GM19025 (cell line): ENCODE measurements at regions not wholly inside any gene's neighbourhood (a gene's known extent, or its start where the extent isn't known, plus 50 kb on each side); places are given as distances from the start of the nearest gene placed in this dataset.

Experiments
- ATAC-seq: cut with Tn5 transposase; IDR thresholded peaks from one replicate; pipeline ENCODE4 v1.9.1; 2021; ENCODE audit warnings: mild to moderate bottlenecking, low read depth, moderate library complexity; ENCODE audit not compliant: unreplicated experiment

GRCh38 chr16:65634291-65634690 is 512.4 kb upstream of the CDH11 start:
- no peak for ATAC-seq

DNA sequence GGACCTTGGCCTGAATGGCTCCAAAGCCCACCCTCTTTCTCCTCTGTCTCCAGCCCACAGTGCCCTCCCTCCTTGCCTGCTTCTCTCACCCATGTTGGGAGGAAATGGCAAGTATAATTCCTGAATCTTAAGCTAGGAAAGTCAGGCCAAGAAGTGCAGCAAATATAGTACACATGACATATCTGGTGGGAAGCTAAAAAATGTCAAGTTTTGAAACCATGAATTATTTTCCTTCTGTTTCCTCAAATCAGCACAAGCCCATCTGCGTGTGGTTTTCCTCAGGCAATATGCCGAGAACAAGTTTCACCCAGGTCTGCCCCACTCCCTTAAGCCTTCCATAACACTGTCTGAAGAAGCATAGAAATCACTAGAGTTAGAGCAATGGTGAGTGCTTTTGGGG is 502.8 kb upstream of the CDH11 start:
- ATAC-seq = no peak

GRCh38 chr16:65624229-65624628 is 502.4 kb upstream of the CDH11 start:
- ATAC-seq = no peak

DNA sequence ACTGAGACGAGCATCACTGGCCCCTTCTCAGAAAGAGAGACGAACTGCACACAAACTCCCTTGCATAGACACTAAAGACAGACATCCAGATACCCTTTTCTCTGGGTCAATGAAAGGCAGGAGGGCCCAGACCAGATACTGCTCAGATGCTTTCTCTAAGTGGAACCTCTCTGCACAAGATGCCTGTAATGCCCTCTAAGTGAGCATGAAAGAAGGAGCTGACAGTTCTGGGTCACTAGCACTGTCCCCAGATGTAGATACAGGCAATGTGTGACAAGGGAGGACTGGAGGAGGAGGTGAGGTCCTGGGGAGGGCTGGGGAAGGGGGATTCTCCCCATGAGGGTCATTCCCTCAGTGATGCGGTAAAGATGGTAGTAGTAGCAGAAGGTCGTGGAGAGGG is 501.0 kb upstream of the CDH11 start:
- ATAC-seq = no peak

DNA sequence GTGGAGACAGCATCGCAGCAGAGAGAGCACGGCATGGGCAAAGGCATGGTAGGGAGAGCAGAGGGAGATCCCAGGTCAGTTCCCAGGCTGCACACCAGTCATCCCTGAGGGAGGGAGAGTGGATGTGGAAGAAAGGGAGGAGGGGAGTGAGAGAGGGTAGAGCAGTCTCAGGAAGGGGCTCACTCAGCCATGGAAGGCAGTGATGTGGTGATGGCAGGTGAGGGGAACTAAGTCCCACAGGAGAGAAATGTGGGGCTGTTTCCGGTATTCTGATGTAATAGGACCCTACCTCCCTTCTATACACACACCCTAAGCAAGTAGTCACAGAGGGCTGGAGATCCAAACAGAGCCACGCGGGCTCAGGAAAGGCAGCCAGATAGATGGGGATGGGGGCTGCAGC is 500.3 kb upstream of the CDH11 start:
- ATAC-seq = no peak

DNA sequence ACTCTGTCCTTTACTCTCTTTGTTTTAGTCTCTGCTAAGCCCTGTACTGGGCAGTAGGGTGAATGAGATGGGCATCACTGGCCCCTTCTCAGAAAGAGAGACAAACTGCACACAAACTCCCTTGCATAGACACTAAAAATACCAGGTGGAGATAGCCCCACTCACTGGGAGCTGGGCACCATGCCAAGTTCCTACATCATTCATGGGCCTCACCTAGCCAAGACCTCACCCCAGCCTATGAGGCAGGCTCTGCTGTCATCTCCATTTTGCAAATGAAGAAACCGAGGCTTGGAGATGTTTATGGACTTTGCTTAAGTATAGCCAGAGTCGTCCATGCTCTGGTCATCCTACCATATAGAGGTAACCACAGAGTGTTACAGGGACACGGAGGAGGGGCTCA is 499.8 kb upstream of the CDH11 start:
- ATAC-seq = no peak

GRCh38 chr16:65619606-65620005 is 497.7 kb upstream of the CDH11 start:
- no peak for ATAC-seq

DNA sequence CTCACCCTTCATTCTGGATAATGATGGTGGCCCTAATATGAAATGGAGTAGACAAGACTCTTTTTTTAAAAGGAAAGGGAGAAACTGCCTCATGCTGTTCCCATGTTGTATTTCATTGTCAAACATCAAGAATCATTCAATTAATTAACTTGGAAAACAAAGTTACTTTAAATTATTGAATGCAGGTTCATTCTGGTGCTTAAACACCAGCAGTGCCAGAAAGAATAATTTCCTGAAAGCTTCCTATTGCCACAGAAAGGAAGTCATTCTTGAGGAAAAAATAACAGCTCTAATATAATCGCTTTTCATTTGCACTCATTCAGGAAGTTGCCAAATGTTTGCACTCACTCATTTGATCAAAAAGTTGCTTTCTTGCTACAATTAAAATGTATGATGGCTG is 497.1 kb upstream of the CDH11 start:
- ATAC-seq = no peak

- no peak for ATAC-seq
Measured at GRCh38 chr16:65618333-65618732, 496.5 kb upstream of the CDH11 start.

DNA sequence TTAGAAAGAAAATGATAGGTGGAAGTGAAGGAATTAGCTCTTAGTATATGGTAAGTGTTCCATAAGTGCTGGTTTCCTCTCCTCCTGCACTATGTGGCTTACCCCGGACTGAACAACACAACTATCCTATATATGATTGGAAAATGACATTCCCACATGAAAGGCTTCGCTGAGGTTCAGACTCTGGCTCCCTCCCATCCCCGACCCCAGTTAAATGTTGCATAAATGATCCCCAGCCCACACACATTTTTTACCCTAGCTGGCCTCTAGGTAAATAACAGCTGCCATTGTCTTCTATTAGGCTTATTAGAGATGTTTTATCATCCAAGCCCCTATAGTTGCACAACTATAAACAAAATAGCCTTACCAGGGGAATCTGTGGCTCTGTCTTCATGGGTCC is 495.6 kb upstream of the CDH11 start:
- ATAC-seq = no peak

- ATAC-seq = no peak
Measured at GRCh38 chr16:65608455-65608854, 486.6 kb upstream of the CDH11 start.

DNA sequence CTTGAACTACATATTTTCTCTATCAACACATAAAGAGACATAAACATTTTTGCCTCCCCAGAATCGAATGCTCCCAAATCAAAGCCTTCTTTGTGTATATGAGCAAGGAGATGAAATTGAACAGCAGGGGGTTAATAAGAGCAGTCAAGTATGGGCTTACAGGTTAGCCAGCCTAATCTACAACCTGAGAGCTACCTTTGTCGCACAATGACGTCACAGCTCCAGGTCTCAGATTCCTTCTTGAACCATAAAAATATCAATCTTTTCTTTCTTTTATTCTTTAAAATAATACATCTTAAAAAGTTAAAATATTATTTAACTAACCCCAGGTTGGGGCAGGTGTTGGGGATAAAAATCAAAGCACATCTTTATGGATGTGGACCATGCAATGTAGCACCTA is 482.9 kb upstream of the CDH11 start:
- ATAC-seq = no peak

DNA sequence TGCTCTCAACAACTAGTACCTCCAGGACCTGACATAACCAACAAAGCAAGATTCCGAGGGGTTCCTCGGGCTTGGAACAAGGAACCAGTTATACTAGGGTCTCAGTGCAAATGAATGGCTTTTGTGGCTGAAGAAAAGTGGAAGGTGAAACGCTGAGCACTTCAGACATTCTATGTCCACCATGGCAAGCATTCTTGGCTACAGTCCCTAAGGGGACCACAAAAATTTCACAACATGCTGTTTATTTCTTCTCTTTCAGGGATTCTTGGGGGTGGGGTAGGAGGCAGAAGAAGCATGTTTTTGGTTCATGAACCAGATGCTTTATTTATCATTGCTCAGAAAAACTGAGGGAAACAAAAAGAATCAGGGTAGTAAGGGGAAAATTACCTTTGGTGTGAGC is 479.9 kb upstream of the CDH11 start:
- no peak for ATAC-seq

DNA sequence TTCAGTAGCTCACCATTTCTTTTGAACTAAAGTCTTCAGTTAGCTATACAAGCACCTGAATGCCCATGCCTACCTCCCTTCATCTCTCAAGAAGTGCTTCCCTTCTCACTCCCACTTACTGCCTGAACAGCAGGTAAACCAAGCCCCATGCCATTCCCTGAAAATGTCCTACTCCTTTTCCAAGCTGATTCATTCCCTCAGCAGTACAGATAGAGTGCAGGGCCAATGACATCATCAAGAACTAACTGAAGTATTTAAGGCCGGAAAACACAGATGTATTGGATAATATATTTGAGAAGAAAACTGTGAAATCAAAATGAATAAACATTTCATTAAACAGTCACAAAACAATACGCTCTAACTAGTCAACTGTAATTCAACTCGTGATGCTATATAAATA is 478.8 kb upstream of the CDH11 start:
- no peak for ATAC-seq

DNA sequence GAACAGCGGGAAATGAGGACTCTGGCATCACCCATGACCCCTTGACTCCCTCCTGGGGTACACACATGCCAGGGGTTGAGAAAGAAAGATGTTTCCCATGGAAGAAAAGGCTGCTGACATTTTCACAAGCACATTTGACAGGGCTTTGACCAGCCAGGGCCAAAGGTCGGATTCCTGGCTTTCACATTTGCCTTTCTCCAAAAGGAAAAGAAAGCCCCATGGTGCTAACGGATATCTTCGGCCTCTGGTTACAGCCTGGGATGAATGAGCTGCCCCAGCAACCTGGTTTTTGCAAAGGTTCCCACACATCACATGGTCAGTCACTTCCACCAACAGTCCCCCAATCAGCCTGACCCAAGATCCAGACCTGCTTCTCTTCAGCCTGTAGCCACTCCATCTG is 478.2 kb upstream of the CDH11 start:
- ATAC-seq = no peak

- no peak for ATAC-seq
Measured at GRCh38 chr16:65598621-65599020, 476.8 kb upstream of the CDH11 start.

GRCh38 chr16:65583498-65583897 is 461.6 kb upstream of the CDH11 start:
- ATAC-seq = no peak

GRCh38 chr16:65579050-65579449 is 457.2 kb upstream of the CDH11 start:
- no peak for ATAC-seq

DNA sequence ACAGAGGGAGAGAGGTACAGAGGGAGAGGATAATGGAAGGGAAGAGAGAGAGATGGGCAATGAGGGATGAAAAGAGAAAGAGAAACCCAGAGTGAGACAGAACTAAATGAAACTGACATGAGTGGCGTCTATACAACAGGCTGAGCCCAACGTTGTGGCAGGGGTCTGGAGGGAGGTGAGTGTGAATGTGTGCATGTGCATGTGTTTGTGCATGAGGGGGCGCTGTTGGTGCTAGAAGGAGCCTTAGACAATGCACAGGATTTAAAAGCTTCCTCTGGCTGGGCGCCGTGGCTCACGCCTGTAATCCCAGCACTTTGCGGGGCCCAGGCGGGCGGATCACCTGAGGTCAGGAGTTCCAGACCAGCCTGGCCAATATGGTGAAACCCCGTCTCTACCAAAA is 454.8 kb upstream of the CDH11 start:
- no peak for ATAC-seq

DNA sequence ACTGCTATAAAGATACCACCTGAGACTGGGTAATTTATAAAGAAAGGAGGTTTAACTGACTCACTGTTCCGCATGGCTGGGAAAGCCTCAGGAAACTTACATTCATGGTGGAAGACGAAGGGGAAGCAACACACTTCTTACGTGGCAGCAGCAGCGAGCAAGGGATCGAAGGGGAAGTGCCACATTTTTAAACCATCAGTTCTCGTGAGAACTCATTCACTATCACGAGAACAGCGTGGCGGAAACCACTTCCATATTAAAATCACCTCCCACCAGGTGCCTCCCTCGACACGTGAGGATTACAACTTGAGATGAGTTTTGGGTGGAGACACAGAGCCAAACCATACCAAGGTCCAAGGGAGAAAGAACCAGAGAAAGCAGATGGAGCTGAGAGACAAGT is 454.3 kb upstream of the CDH11 start:
- no peak for ATAC-seq

- ATAC-seq = no peak
Measured at GRCh38 chr16:65574326-65574966, 452.6 kb upstream of the CDH11 start.

DNA sequence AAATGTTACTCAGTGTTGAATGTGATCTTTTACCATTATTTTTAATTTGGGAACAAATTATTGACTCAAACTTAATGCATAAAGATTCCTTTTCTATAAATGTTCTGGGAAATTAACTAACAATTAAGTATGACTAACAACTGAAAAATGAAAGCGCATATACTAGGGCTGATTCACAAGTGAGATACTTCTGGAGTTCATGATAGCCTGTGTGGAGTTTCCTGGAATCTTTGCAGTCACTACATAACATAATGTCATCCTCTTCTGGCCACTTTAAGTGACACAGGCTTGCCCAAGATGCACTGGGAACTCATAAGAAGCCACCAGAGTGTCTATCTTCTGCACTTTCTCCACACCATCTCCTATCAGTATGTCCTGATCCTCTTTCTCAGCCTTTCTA is 450.3 kb upstream of the CDH11 start:
- ATAC-seq = no peak

GRCh38 chr16:65570261-65570660 is 448.4 kb upstream of the CDH11 start:
- no peak for ATAC-seq
